A673 (cell line): ENCODE measurements at regions not wholly inside any gene's neighbourhood (a gene's known extent, or its start where the extent isn't known, plus 50 kb on each side); places are given as distances from the start of the nearest gene placed in this dataset.

Experiments used
- BruUV-seq: library from RNA; stranded (reverse); fragments of 400-500 nt; replicated peaks from 2 replicates; lab custom pipeline; 2021; lab: Mats Ljungman, UMichigan
- CTCF ChIA-PET: fragments of 300-600 bp; sonication (Branson Sonifier 250); formaldehyde crosslinking; loops from one replicate; lab custom pipeline; 2022; ENCODE audit warnings: antibody characterized with exemption; lab: Charles Lee
- POLR2A ChIA-PET: fragments of 300-600 bp; sonication (Branson Sonifier 250); formaldehyde crosslinking; loops from one replicate; lab custom pipeline; 2022; ENCODE audit warnings: antibody characterized with exemption; ENCODE audit not compliant: low non-redundant PET; lab: Charles Lee
- DNase-seq: peaks from one replicate; pipeline ENCODE4 v3.0.0-alpha.2; 2015; ENCODE audit warnings: low spot score
- H3K27ac ChIP-seq: fragments of 200-600 bp; sonication (generic); 2 replicates; pipeline ENCODE4 v1.5.1; 2016; ENCODE audit warnings: mixed run types, low read depth, mild to moderate bottlenecking, mixed read lengths, antibody characterized with exemption, low read length; ENCODE audit not compliant: poor library complexity, severe bottlenecking
- H3K27me3 ChIP-seq: fragments of 200-600 bp; sonication (generic); replicated peaks from 2 replicates; pipeline ENCODE4 v1.6.1; 2017; ENCODE audit warnings: mixed run types, low read depth, mild to moderate bottlenecking, mixed read lengths, antibody characterized with exemption, low read length; ENCODE audit not compliant: insufficient read depth, poor library complexity
- H3K36me3 ChIP-seq: fragments of 200-600 bp; sonication (generic); 2 replicates; pipeline ENCODE4 v1.6.1; 2016; ENCODE audit warnings: mixed run types, mild to moderate bottlenecking, mixed read lengths, antibody characterized with exemption, low read length; ENCODE audit not compliant: insufficient read depth, poor library complexity, severe bottlenecking
- H3K4me1 ChIP-seq: fragments of 200-600 bp; sonication (generic); 2 replicates; pipeline ENCODE4 v1.6.1; 2017; ENCODE audit warnings: mixed run types, mild to moderate bottlenecking, mixed read lengths, antibody characterized with exemption, low read length; ENCODE audit not compliant: insufficient read depth, poor library complexity, severe bottlenecking
- H3K4me3 ChIP-seq: fragments of 200-600 bp; sonication (generic); 2 replicates; pipeline ENCODE4 v1.5.1; 2016; ENCODE audit warnings: low read depth, mixed run types, mild to moderate bottlenecking, mixed read lengths, low read length; ENCODE audit not compliant: poor library complexity, severe bottlenecking
- H3K9me3 ChIP-seq: fragments of 200-600 bp; sonication (generic); 2 replicates; pipeline ENCODE4 v1.6.1; 2016; ENCODE audit warnings: mixed run types, low read depth, mild to moderate bottlenecking, mixed read lengths, antibody characterized with exemption, low read length; ENCODE audit not compliant: poor library complexity, severe bottlenecking
- EZH2 ChIP-seq: fragments of 200-600 bp; sonication (generic); IDR thresholded peaks from 2 replicates; pipeline ENCODE4 v1.6.1; 2017; ENCODE audit warnings: borderline replicate concordance, low read depth, mild to moderate bottlenecking, mixed read lengths, antibody characterized with exemption, low read length; ENCODE audit not compliant: poor library complexity, severe bottlenecking
- intact Hi-C: fragments of 100-400 bp; cut with micrococcal nuclease; formaldehyde crosslinking; loops from one replicate; pipeline ENCODE4 v1.10.0; 2022; ENCODE audit not compliant: unreplicated experiment
- TF ChIP-seq, protein P1 (sequence below): fragments of 300-800, 200-600 bp; sonication (generic); conservative IDR thresholded peaks from 2 replicates; pipeline ENCODE4 v1.5.1; 2017; ENCODE audit warnings: low read depth, mild to moderate bottlenecking, antibody characterized with exemption, low read length, moderate library complexity, mixed read lengths

DNA sequence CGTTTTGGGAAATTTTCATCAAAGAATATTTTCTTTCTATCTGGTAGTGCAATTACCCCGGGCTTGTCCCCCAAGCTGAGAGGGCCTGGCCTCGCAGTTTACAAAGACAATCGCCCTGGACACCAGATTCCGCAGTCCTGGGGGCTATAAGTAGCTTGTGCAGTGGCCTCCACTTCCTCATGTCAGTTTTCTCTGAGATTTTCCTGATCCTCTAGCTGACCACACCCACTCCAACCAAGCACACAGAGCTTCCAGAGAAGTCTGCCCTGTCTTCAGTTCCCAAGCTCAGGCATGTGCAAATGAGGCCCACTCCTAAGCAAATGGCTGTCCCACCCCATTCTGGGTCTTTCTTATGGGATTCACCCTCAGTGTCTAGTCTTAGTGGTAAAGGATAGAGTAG, 245.3 kb downstream of the MAFB start:
- no TSS peak for BruUV-seq
- DNase-seq = no peak
- no peaks in the 10 kb centered on the region for H3K36me3 ChIP-seq
- intact Hi-C loops = no loop called here
- POLR2A ChIA-PET = no interaction called here
- no peaks in the 10 kb centered on the region for H3K27me3 ChIP-seq
- no peaks in the 10 kb centered on the region for H3K9me3 ChIP-seq
- no peak overlapping the region for H3K4me3 ChIP-seq
- peaks cover 10% of the 10 kb centered on the region for H3K4me1 ChIP-seq
- H3K27ac ChIP-seq = no peak overlapping the region
- TF ChIP-seq, protein P1, sequence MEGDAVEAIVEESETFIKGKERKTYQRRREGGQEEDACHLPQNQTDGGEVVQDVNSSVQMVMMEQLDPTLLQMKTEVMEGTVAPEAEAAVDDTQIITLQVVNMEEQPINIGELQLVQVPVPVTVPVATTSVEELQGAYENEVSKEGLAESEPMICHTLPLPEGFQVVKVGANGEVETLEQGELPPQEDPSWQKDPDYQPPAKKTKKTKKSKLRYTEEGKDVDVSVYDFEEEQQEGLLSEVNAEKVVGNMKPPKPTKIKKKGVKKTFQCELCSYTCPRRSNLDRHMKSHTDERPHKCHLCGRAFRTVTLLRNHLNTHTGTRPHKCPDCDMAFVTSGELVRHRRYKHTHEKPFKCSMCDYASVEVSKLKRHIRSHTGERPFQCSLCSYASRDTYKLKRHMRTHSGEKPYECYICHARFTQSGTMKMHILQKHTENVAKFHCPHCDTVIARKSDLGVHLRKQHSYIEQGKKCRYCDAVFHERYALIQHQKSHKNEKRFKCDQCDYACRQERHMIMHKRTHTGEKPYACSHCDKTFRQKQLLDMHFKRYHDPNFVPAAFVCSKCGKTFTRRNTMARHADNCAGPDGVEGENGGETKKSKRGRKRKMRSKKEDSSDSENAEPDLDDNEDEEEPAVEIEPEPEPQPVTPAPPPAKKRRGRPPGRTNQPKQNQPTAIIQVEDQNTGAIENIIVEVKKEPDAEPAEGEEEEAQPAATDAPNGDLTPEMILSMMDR = no peak
- TF ChIP-seq EZH2 = no peak
- CTCF ChIA-PET = no interaction called here

DNA sequence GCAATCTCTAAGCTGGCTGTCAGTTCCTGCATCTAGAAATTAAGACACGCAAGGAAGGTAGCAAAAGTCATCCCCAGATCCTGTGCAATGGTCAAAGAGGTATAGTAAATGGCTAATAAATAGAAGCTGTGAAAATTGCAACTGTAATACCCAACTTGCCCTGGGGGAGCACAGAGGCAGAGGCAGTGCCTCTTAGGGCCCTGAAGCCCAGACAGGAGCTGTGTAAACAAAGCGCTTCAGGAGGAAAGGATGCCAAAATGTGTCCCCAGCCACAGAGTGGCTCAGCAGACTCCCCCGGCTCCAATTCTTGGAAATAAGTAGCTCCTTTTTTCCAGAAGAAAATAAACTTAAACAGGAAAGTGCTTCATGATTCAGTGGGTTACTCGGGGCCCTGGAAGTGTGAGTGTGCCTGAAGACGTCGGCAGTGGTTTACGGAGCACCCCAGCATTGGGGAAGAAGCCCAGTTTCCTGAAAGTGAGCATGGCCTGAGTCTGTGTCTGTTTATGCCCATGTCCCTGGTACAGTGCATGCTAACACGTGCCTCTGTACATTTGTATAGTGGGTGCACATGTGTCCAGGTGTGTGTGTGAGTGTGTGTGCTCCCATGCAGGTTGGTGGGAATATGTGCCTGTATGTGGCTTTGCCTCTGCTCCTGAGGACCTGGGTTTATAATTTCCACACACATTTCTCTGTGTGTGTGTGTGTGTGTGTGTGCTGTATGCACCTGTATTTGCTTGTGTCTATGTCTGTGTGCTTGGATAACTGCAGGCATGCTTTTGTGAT, 246.7 kb downstream of the MAFB start:
- Histone ChIP-seq H3K27ac (no peak overlapping the region), H3K4me1 (peaks cover 9% of the 10 kb centered on the region), H3K4me3 (no peak overlapping the region), H3K36me3 (no peaks in the 10 kb centered on the region), H3K9me3 (no peaks in the 10 kb centered on the region), H3K27me3 (no peaks in the 10 kb centered on the region)
- DNase-seq = no peak
- POLR2A ChIA-PET = no interaction called here
- intact Hi-C loops = no loop called here
- no peak for TF ChIP-seq EZH2
- TF ChIP-seq, protein P1 = no peak; the same call in 1 of the 2 replicates
- CTCF ChIA-PET = no interaction called here
- no TSS peak for BruUV-seq

DNA sequence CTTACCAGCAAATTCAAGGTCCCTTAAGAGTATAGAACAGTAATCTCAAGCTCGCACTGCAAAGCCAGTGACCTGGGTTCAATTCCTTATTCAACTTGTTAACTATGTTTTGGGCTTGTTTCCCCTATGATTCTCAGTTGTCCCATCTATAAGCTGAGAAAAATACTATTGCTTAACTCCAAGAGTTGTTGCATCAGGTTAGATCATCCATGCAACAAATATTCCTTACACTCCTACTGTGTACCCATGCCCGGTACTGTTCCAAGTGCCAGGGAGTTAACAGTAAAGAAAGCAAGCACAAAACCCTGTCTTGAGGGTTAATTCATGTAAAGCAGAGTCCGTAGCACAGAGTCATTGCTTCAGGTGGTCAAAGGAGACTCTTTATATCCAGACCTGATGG, 247.3 kb downstream of the MAFB start:
- Histone ChIP-seq H3K27me3 (no peaks in the 10 kb centered on the region), H3K27ac (no peak overlapping the region), H3K36me3 (no peaks in the 10 kb centered on the region), H3K4me3 (no peak overlapping the region), H3K9me3 (no peaks in the 10 kb centered on the region), H3K4me1 (peaks cover 6% of the 10 kb centered on the region)
- POLR2A ChIA-PET = interaction anchor here (0.6 kb wide), 1 partner anchor 15 kb away, joined by 4 read pairs; no protein-coding TSS in a partner anchor
- intact Hi-C loops = no loop called here
- CTCF ChIA-PET = no interaction called here
- no peak for DNase-seq
- no peak for TF ChIP-seq EZH2
- TF ChIP-seq, protein P1 = no peak
- no TSS peak for BruUV-seq
